ENCODE measurements at regions not wholly inside any gene's neighbourhood (a gene's known extent, or its start where the extent isn't known, plus 50 kb on each side); places are given as distances from the start of the nearest gene placed in this dataset.

GRCh38 chr5:167578977-167579692 is 712.3 kb upstream of the WWC1 start:
- no peak for DNase-seq (ENCODE audit: low spot score)
- no peaks in the 10 kb centered on the region for H3K9me3 ChIP-seq (ENCODE audit: control insufficient read depth in 4 of 4, low read length in 3 of 4)
- no peaks in the 10 kb centered on the region for H3K27me3 ChIP-seq (ENCODE audit: control insufficient read depth in 4 of 4, insufficient read depth in 4 of 4, low read length in 3 of 4)
- H3K4me1 ChIP-seq (ENCODE audit: control insufficient read depth in 4 of 4, insufficient read depth in 4 of 4, low read length in 3 of 4): no peaks in the 10 kb centered on the region
- no peak overlapping the region for H3K27ac ChIP-seq (ENCODE audit: low read depth in 1 of 2, low read length in 2 of 2)
- WGBS: 86% methylated on average over 6 of the region's 6 CpGs
- no peaks in the 10 kb centered on the region for H3K36me3 ChIP-seq (ENCODE audit: control insufficient read depth in 4 of 4, insufficient read depth in 3 of 4, low read depth in 1 of 4, low read length in 3 of 4)
- H3K9ac ChIP-seq (ENCODE audit: low read depth in 1 of 2, low read length in 2 of 2): no peak overlapping the region
- no peak overlapping the region for H3K4me3 ChIP-seq (ENCODE audit: low read depth in 1 of 3, low read length in 3 of 3)
- no peak for TF ChIP-seq HNF4G (IDR thresholded peaks at IDR 0.05)
- TF ChIP-seq TAF1 (conservative IDR thresholded peaks at IDR 0.05): no peak
- no peak for TF ChIP-seq GABPA (IDR thresholded peaks at IDR 0.05 in 1 of 2, conservative IDR thresholded peaks at IDR 0.05 in 1 of 2)
- TF ChIP-seq NR2F2 (IDR thresholded peaks at IDR 0.05): no peak
- TF ChIP-seq EGR1 (IDR thresholded peaks at IDR 0.05; ENCODE audit: low read depth in 2 of 2): no peak
- no peak for TF ChIP-seq RAD21 (IDR thresholded peaks at IDR 0.05)
- TF ChIP-seq ATF3 (IDR thresholded peaks at IDR 0.05): no peak
- no peak for TF ChIP-seq SP1 (IDR thresholded peaks at IDR 0.05)
- no peak for TF ChIP-seq CTCF (IDR thresholded peaks at IDR 0.05; ENCODE audit: low read depth, low read length, missing input control)
- no peak for TF ChIP-seq HNF4A (conservative IDR thresholded peaks at IDR 0.05)
- no peak for TF ChIP-seq RXRA (IDR thresholded peaks at IDR 0.05)
- no peak for TF ChIP-seq MAX (IDR thresholded peaks at IDR 0.05)
- TF ChIP-seq JUND (IDR thresholded peaks at IDR 0.05): no peak
- no peak for TF ChIP-seq FOXA2 (IDR thresholded peaks at IDR 0.05)
- TF ChIP-seq YY1 (IDR thresholded peaks at IDR 0.05): no peak
- TF ChIP-seq REST (IDR thresholded peaks at IDR 0.05): no peak
- TF ChIP-seq ZBTB33 (IDR thresholded peaks at IDR 0.05): no peak

Measured in liver (tissue), 8 donors.